HL-60 (cell line): ENCODE measurements at regions not wholly inside any gene's neighbourhood (a gene's known extent, or its start where the extent isn't known, plus 50 kb on each side); places are given as distances from the start of the nearest gene placed in this dataset.

ENCODE experiments used
- DNase-seq, 2 experiments: peaks; one replicate each; pipeline ENCODE4 v3.0.0-alpha.2; 2010 to 2020; ENCODE audit warnings: low read depth in 1 of 2, low spot score in 1 of 2
- H3K27ac ChIP-seq: fragments of 250-450 bp; sonication (Bioruptor Pico); replicated peaks from 2 replicates; pipeline ENCODE4 v1.5.1; 2020; ENCODE audit warnings: mild to moderate bottlenecking, moderate library complexity
- H3K27me3 ChIP-seq: fragments of 250-450 bp; sonication (Bioruptor Pico); 2 replicates; pipeline ENCODE4 v1.5.1; 2021; ENCODE audit warnings: mild to moderate bottlenecking, moderate library complexity; ENCODE audit not compliant: insufficient read depth, poor library complexity, severe bottlenecking
- H3K4me3 ChIP-seq: replicated peaks from 2 replicates; pipeline ENCODE4 v1.5.1; 2011; ENCODE audit warnings: mild to moderate bottlenecking, control low read depth, low read length; ENCODE audit not compliant: insufficient read depth
- GABPA ChIP-seq: IDR thresholded peaks from 2 replicates; pipeline ENCODE4 v1.6.1; 2012; ENCODE audit warnings: low read depth
- POLR2AphosphoS5 ChIP-seq: IDR thresholded peaks from 2 replicates; pipeline ENCODE4 v1.6.1; 2012; ENCODE audit warnings: low read depth
- SPI1 ChIP-seq: IDR thresholded peaks from 2 replicates; pipeline ENCODE4 v1.6.1; 2012; ENCODE audit warnings: low read depth, mild to moderate bottlenecking, borderline replicate concordance
- TF ChIP-seq, protein P1 (sequence below): IDR thresholded peaks from 2 replicates; pipeline ENCODE4 v1.6.1; 2012; ENCODE audit warnings: low read depth; ENCODE audit not compliant: insufficient replicate concordance
- TF ChIP-seq, protein P2 (sequence below): IDR thresholded peaks from one replicate; pipeline ENCODE4 v1.5.1; 2011; ENCODE audit warnings: low read length, control low read depth, inconsistent platforms; ENCODE audit not compliant: insufficient read depth

DNA sequence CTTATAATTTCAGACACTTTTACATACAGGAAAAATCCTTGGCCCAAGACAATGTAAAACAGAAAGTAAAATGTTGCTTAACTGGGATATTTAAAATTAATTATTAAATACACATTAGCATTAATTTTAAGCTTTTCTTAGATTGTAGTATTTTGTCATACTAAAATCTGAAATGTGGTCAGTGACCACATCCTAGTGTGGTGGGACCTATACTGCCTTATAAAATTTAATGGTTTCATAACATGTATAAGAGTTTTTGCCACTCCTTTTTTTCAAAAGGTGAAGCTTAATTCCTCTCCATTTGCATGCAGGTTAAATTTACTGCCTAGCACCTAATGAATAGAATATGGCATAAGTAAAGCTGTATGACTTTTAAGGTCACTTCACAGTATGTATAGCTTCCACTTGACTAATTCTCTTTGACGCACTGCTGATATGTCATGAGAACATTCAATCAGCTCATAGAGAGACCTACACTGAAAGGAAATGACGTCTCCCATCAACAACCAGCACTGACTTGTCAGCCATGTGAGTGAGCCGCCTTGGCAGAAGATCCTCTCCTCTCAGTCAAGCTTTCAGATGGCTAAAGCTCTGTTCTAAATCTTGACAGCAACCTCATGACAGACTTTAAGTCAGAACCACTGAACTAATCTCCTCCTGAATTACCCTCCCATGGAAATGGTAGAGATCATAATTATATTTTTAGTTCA is 847.8 kb downstream of the SI start:
- TF ChIP-seq, protein P1, sequence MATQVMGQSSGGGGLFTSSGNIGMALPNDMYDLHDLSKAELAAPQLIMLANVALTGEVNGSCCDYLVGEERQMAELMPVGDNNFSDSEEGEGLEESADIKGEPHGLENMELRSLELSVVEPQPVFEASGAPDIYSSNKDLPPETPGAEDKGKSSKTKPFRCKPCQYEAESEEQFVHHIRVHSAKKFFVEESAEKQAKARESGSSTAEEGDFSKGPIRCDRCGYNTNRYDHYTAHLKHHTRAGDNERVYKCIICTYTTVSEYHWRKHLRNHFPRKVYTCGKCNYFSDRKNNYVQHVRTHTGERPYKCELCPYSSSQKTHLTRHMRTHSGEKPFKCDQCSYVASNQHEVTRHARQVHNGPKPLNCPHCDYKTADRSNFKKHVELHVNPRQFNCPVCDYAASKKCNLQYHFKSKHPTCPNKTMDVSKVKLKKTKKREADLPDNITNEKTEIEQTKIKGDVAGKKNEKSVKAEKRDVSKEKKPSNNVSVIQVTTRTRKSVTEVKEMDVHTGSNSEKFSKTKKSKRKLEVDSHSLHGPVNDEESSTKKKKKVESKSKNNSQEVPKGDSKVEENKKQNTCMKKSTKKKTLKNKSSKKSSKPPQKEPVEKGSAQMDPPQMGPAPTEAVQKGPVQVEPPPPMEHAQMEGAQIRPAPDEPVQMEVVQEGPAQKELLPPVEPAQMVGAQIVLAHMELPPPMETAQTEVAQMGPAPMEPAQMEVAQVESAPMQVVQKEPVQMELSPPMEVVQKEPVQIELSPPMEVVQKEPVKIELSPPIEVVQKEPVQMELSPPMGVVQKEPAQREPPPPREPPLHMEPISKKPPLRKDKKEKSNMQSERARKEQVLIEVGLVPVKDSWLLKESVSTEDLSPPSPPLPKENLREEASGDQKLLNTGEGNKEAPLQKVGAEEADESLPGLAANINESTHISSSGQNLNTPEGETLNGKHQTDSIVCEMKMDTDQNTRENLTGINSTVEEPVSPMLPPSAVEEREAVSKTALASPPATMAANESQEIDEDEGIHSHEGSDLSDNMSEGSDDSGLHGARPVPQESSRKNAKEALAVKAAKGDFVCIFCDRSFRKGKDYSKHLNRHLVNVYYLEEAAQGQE = no peak
- TF ChIP-seq POLR2AphosphoS5 (no peak), GABPA (no peak), SPI1 (no peak)
- TF ChIP-seq, protein P2, sequence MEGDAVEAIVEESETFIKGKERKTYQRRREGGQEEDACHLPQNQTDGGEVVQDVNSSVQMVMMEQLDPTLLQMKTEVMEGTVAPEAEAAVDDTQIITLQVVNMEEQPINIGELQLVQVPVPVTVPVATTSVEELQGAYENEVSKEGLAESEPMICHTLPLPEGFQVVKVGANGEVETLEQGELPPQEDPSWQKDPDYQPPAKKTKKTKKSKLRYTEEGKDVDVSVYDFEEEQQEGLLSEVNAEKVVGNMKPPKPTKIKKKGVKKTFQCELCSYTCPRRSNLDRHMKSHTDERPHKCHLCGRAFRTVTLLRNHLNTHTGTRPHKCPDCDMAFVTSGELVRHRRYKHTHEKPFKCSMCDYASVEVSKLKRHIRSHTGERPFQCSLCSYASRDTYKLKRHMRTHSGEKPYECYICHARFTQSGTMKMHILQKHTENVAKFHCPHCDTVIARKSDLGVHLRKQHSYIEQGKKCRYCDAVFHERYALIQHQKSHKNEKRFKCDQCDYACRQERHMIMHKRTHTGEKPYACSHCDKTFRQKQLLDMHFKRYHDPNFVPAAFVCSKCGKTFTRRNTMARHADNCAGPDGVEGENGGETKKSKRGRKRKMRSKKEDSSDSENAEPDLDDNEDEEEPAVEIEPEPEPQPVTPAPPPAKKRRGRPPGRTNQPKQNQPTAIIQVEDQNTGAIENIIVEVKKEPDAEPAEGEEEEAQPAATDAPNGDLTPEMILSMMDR = no peak
- Histone ChIP-seq H3K27me3 (no peaks in the 10 kb centered on the region), H3K27ac (no peak overlapping the region), H3K4me3 (no peak overlapping the region)
- DNase-seq = no peak

DNA sequence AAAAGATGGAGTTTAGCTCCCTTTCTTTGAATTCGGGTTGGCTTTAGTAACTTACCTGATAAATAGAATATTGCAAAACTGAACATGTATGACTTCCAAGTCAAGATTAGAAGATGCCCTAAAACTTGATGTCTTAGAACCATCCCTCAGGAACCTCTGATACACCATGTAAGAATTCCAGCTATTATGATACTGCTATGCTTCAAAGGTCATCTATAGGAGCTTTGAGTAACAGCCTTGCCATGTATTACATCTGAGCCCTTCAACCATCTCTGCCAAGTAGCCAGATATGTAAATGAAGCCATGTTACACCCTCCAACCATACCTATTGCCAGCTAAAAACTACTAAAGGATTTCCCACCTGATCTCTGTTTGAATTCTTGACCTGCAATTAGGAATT is 854.2 kb downstream of the SI start:
- no peak for TF ChIP-seq GABPA
- TF ChIP-seq, protein P2 = no peak
- TF ChIP-seq POLR2AphosphoS5 = no peak
- TF ChIP-seq, protein P1 = no peak
- TF ChIP-seq SPI1 = no peak
- no peak for DNase-seq
- Histone ChIP-seq H3K4me3 (no peak overlapping the region), H3K27ac (no peak overlapping the region), H3K27me3 (no peaks in the 10 kb centered on the region)

DNA sequence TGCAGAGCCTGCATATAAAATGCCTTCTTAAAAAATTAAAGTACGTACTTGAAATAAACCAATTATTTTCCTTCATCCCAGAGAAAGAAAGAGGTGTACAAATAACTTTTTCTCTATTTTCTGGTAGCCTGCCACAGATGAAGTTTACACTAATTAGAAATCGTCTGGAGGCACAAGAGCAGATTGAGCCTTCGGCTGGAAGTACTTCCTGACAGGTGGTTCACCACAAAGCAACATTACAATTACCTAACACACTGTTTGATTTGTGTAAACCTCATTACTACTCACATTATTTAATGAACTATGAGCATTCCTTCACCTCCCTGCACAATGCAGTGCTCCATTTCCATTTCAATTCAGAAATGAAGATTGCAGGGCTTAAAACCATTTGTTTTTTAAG is 856.1 kb downstream of the SI start:
- no peak for DNase-seq
- TF ChIP-seq, protein P2 = no peak
- TF ChIP-seq POLR2AphosphoS5 = no peak
- TF ChIP-seq, protein P1 = no peak
- TF ChIP-seq SPI1 = no peak
- no peak for TF ChIP-seq GABPA
- Histone ChIP-seq H3K27me3 (no peaks in the 10 kb centered on the region), H3K4me3 (no peak overlapping the region), H3K27ac (no peak overlapping the region)
